Mesodermal cell (in vitro differentiated cells): ENCODE measurements at regions not wholly inside any gene's neighbourhood (a gene's known extent, or its start where the extent isn't known, plus 50 kb on each side); places are given as distances from the start of the nearest gene placed in this dataset.

ENCODE experiments used
- H3K27ac ChIP-seq: 2 replicates; pipeline ENCODE4 v1.7.0; 2013; ENCODE audit warnings: mild to moderate bottlenecking, low read depth, low read length, moderate library complexity; ENCODE audit not compliant: severe bottlenecking
- H3K36me3 ChIP-seq: 2 replicates; pipeline ENCODE4 v1.7.1; 2013; ENCODE audit warnings: mild to moderate bottlenecking, low read length, moderate library complexity; ENCODE audit not compliant: control insufficient read depth, insufficient read depth
- H3K4me1 ChIP-seq: one replicate; pipeline ENCODE4 v1.7.1; 2013; ENCODE audit warnings: mild to moderate bottlenecking, low read length; ENCODE audit not compliant: insufficient read depth, control insufficient read depth, poor library complexity, severe bottlenecking
- H3K4me3 ChIP-seq: 2 replicates; pipeline ENCODE4 v1.7.0; 2013; ENCODE audit warnings: low read length, control low read depth, mild to moderate bottlenecking; ENCODE audit not compliant: insufficient read depth, poor library complexity, severe bottlenecking; ENCODE audit errors: extremely low read depth
- H3K9me3 ChIP-seq: 2 replicates; pipeline ENCODE4 v1.7.1; 2013; ENCODE audit warnings: mild to moderate bottlenecking, low read length, moderate library complexity; ENCODE audit not compliant: control insufficient read depth
- WGBS, 2 experiments: methylation state at CpG; one replicate each; pipeline ENCODE4 v1.1.5; 2013; ENCODE audit warnings: missing lambda C conversion rate in 2 of 2; ENCODE audit not compliant: insufficient coverage in 2 of 2; 5-methylcytosine and 5-hydroxymethylcytosine counted together

DNA sequence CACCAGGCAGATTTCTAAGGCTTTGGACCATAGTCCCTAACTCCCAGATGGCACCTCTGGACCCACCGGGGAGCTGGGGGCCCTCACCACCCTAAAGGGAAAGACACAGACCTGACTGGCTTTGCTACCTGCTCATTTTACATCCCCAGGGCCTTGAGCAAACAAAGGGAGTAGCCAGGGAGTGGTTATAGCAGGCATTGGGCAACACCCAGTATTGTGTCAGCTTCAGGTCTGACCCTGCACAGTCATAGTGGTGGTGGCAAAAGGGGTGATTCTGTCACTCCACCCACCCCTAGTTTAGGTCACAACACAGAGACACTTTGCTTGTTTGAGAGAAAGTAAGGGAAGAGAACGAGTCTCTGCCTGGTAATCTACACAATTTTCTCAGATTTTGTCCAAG, 352.5 kb downstream of the DIPK2A start:
- Histone ChIP-seq H3K4me1 (peaks cover 3% of the 10 kb centered on the region), H3K36me3 (no peaks in the 10 kb centered on the region), H3K4me3 (no peak overlapping the region), H3K27ac (no peak overlapping the region), H3K9me3 (no peaks in the 10 kb centered on the region)
- WGBS, 2 experiments, result 60 to 90% methylated on average over 1 to 2 of the region's 2 CpGs

DNA sequence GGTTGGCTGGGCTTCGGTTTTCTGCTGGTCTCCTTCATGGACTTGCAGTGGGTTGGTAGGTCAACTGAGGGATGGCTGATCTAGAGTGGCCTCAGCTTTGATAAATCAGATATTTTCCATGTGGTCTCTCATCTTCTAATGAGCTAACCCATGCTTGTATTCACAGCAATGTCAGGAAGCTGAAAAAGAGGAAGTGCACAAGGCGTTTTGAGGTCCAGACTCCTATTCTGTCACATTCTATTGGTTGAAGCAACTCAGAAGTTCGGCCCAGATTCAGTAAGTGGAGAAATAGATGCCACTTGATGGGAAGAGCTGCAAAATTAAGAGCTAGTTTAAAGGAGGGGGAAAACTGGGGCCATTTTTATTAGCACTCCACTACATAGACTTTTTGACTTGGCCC, 361.2 kb downstream of the DIPK2A start:
- H3K27ac ChIP-seq, result no peak overlapping the region
- WGBS, 2 experiments, result 100% methylated on average over 1 of the region's 3 CpGs; no CpG with 5 or more reads in 1 of the 2 experiments

GRCh38 chr3:144341471-144341870, 369.8 kb downstream of the DIPK2A start:
- Histone ChIP-seq H3K4me1 (no peaks in the 10 kb centered on the region), H3K27ac (no peak overlapping the region), H3K4me3 (no peak overlapping the region), H3K9me3 (no peaks in the 10 kb centered on the region), H3K36me3 (no peaks in the 10 kb centered on the region)
- 78 to 83% methylated on average over 2 to 3 of the region's 4 CpGs for WGBS, 2 experiments

More for the DNA sequence above, 361.2 kb downstream of the DIPK2A start:
- Histone ChIP-seq H3K4me1 (no peaks in the 10 kb centered on the region), H3K4me3 (no peak overlapping the region), H3K9me3 (no peaks in the 10 kb centered on the region), H3K36me3 (no peaks in the 10 kb centered on the region)

DNA sequence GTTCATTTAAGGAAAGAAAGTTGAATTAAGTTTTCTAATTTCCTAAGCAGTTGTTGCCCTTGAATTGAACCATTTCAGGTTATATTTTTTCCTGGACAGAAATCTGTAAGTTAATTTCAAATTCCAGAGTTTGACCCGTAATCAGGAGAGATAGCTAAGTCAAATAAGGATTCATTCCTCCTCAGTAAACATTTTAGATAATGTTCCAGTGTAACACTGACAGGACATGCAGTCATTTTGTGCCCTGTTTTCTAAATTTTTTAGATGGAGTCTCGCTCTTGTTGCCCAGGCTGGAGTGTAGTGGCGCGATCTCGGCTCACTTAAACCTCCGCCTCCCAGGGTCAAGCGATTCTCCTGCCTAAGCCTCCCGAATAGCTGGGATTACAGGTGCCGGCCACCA, 371.7 kb downstream of the DIPK2A start:
- H3K9me3 ChIP-seq, result no peaks in the 10 kb centered on the region
- 94 to 97% methylated on average over 8 to 9 of the region's 9 CpGs for WGBS, 2 experiments
- H3K4me3 ChIP-seq, result no peak overlapping the region
- no peaks in the 10 kb centered on the region for H3K4me1 ChIP-seq
- H3K36me3 ChIP-seq, result no peaks in the 10 kb centered on the region
- H3K27ac ChIP-seq, result no peak overlapping the region

DNA sequence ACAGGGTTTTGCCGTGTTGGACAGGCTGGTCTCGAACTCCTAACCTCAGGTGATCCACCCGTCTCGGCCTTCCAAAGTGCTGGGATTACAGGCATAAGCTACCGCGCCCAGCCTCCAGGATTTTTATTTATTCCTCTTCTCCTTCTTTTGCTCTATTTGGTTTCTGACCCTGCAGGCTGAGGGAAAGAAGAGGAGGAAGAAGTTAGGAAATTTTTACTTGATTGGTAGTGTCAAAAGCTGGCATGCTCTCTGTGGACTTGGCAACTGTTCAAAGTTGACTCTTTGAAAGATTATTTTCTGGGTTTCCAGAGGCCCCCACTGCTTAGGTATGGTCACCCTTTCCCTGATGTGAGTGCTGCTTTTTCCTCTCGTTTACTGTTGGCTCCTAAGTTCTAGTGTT, 372.2 kb downstream of the DIPK2A start:
- Histone ChIP-seq H3K4me1 (no peaks in the 10 kb centered on the region), H3K9me3 (no peaks in the 10 kb centered on the region), H3K27ac (no peak overlapping the region), H3K36me3 (no peaks in the 10 kb centered on the region), H3K4me3 (no peak overlapping the region)
- 86 to 87% methylated on average over 3 of the region's 7 CpGs for WGBS, 2 experiments

- H3K36me3 ChIP-seq, result no peaks in the 10 kb centered on the region
- H3K9me3 ChIP-seq, result no peaks in the 10 kb centered on the region
- WGBS, 2 experiments, result no CpG with 5 or more reads among the region's 2 CpGs
- no peaks in the 10 kb centered on the region for H3K4me1 ChIP-seq
- H3K4me3 ChIP-seq, result no peak overlapping the region
- no peak overlapping the region for H3K27ac ChIP-seq
These were observed 373.4 kb downstream of the DIPK2A start for GRCh38 chr3:144344925-144345548.

DNA sequence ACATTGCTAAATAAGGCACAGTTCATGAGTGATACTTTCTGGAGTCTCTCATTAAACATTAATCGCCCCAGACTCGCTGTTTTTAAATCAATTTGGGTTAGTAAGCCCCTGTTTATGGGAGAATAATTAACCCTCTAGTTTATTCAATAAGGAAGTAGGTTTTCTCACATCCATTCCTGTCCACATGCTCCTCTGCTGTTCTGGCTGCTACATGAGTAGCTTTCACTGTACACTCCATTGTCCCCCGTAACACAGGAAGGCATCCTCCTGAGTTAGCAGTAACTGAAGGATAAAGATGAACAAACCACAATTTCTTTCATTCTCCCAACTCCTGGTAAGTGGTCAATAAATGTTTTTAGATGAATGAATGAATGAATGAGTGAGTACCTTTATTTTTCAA, 378.5 kb downstream of the DIPK2A start:
- H3K9me3 ChIP-seq, result no peaks in the 10 kb centered on the region
- WGBS, 2 experiments, result 100% methylated on average over 1 of the region's 3 CpGs; no CpG with 5 or more reads in 1 of the 2 experiments
- H3K27ac ChIP-seq, result no peak overlapping the region
- no peaks in the 10 kb centered on the region for H3K36me3 ChIP-seq
- H3K4me1 ChIP-seq, result no peaks in the 10 kb centered on the region
- no peak overlapping the region for H3K4me3 ChIP-seq

DNA sequence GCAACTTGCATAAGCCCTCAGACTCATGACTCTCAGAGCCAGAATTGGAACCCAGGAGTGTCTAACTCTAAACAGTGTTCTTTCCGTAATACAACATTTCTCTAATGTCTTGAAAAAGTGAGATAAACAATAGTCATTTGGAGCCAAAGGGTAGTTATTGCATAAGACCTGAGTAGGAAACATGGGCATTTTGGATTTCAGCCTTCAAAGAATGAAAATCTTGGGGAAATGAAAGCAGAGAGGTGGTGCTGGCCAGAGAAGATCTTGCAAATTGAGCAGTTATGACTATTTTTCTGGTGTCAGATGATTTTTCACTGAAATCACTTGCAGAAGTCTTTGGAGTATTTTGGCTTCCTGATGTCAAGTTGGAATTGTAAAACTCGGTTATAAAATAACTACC, 379.4 kb downstream of the DIPK2A start:
- Histone ChIP-seq H3K27ac (no peak overlapping the region), H3K4me3 (no peak overlapping the region), H3K4me1 (no peaks in the 10 kb centered on the region), H3K9me3 (no peaks in the 10 kb centered on the region), H3K36me3 (no peaks in the 10 kb centered on the region)
- WGBS, 2 experiments, result 89 to 100% methylated on average over 1 of the region's 2 CpGs

DNA sequence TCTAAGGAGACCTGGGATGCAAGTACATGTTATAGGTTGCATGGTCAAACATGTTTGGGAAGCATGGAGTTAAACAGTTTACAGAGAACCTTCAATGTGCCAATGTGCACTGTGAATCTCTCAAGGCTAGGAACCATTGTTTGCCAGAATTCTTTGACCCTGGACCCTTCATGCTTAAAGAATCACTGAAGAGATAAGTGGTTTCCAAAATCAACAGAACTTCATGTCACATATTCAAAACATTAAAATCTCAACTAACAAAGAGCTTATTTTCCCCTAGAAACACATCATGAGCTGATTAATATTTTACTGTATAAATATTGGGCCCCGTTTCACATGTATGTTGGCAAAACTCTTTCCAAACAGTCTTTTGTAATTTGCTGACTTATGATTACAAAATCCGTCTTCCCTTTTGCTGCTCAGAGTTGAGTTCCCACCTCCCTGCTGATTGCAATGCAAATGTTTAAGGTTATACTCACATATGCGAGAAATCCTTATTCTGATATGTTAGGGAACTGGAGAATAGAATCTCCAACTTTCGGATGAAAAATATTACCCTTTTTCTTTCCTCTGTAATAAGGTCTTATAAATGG, 380.2 kb downstream of the DIPK2A start:
- WGBS, 2 experiments, result 100% methylated on average over 1 of the region's 4 CpGs; no CpG with 5 or more reads in 1 of the 2 experiments

GRCh38 chr3:144358191-144358590, 386.6 kb downstream of the DIPK2A start:
- no peak overlapping the region for H3K4me3 ChIP-seq
- H3K4me1 ChIP-seq, result peaks cover 4% of the 10 kb centered on the region
- no peaks in the 10 kb centered on the region for H3K9me3 ChIP-seq
- WGBS, 2 experiments, result 0% methylated on average over 1 of the region's 2 CpGs; no CpG with 5 or more reads in 1 of the 2 experiments
- no peak overlapping the region for H3K27ac ChIP-seq
- no peaks in the 10 kb centered on the region for H3K36me3 ChIP-seq

More for the DNA sequence above, 380.2 kb downstream of the DIPK2A start:
- Histone ChIP-seq H3K4me3 (no peak overlapping the region), H3K4me1 (no peaks in the 10 kb centered on the region), H3K36me3 (no peaks in the 10 kb centered on the region), H3K27ac (no peak overlapping the region), H3K9me3 (no peaks in the 10 kb centered on the region)

DNA sequence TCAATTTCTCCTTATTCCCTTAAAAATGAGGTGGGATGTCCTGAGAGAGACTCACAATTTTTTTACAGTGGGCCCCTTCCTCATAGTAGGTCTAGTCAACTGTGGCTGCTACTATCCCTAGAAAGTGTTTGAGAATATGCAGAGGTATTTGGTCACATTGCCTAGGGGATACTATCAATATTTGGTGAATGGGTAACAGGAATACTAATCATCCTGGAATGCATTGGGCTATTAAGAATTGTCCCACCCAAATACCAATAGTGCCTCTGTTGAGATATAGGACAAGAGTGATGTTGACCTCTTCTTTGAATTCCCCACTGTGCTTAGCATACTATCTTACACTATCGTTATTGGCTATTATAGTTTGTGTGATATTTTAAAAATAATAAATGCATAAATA, 389.4 kb downstream of the DIPK2A start:
- H3K27ac ChIP-seq, result peak overlapping the region; percentile 47
- H3K9me3 ChIP-seq, result no peaks in the 10 kb centered on the region
- H3K4me1 ChIP-seq, result peaks cover 11% of the 10 kb centered on the region
- no CpG with 5 or more reads among the region's 1 CpG for WGBS, 2 experiments
- no peaks in the 10 kb centered on the region for H3K36me3 ChIP-seq
- H3K4me3 ChIP-seq, result no peak overlapping the region
